ENCODE measurements at regions not wholly inside any gene's neighbourhood (a gene's known extent, or its start where the extent isn't known, plus 50 kb on each side); places are given as distances from the start of the nearest gene placed in this dataset.
A peak's percentile ranks its signal among the peaks of the same experiment; 100 is the strongest.

DNA sequence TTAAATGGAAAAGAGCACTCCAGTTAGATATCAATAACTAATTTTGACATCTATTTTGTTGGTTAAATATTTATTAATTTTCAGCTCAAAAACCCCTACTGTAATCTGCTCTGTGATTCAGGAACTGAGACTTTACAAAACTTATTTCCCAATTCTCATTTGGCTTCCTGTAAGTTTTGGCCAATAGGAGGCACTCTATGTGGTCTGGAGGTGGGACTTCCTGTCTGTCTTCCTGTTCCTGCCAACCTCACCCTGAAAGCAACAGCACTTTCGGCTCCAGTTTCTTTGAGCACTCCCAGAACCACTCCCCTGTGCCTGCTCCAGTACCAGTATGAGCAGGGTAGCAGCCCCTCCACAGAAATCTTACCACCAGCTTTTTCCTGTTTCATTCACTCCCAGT is 1027.0 kb downstream of the VRK1 start:
- no peaks in the 10 kb centered on the region for H3K27me3 ChIP-seq (ENCODE audit: control insufficient read depth in 2 of 2, insufficient read depth in 1 of 2, low read length in 1 of 2)
- H3K27ac ChIP-seq (ENCODE audit: low read depth in 1 of 2, low read length in 1 of 2): no peak overlapping the region
- peaks cover 0 to 5% of the 10 kb centered on the region in 2 donors for H3K9me3 ChIP-seq (ENCODE audit: control insufficient read depth in 2 of 2, insufficient read depth in 1 of 2, low read length in 1 of 2)
- 40% methylated on average over 1 of the region's 1 CpG for WGBS
- H3K4me3 ChIP-seq (ENCODE audit: low read length in 2 of 2): no peak overlapping the region
- no peak for DNase-seq (ENCODE audit: low read depth in 6 of 9, low spot score in 9 of 9)
- H3K4me1 ChIP-seq (ENCODE audit: control insufficient read depth in 2 of 2, insufficient read depth in 2 of 2, low read length in 2 of 2): no peaks in the 10 kb centered on the region
- no peaks in the 10 kb centered on the region for H3K36me3 ChIP-seq (ENCODE audit: control insufficient read depth in 2 of 2, insufficient read depth in 2 of 2, low read length in 1 of 2)

DNA sequence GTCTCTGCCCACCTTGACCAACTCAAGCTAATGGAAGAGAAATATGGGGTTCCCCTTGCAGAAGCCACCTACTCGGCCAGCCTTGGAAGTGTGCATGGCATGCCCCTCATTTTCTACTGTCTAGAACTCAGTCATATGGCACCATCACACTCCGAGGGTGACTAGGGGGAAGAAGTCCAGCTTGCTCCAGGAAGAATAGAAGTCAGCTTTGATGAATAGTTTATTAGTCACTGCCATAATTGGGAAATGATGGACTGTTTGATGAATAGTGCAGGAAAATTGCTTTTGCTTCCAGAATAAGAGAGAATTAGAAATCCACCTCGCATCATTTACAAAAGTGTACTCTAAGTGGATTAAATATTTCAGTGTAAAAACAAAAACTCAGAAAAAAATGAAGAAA is 1030.6 kb downstream of the VRK1 start:
- H3K4me1 ChIP-seq (ENCODE audit: control insufficient read depth in 2 of 2, insufficient read depth in 2 of 2, low read length in 2 of 2): no peaks in the 10 kb centered on the region
- peaks cover 0 to 5% of the 10 kb centered on the region in 2 donors for H3K9me3 ChIP-seq (ENCODE audit: control insufficient read depth in 2 of 2, insufficient read depth in 1 of 2, low read length in 1 of 2)
- no peak overlapping the region for H3K27ac ChIP-seq (ENCODE audit: low read depth in 1 of 2, low read length in 1 of 2)
- no peak overlapping the region for H3K4me3 ChIP-seq (ENCODE audit: low read length in 2 of 2)
- no peak for DNase-seq (ENCODE audit: low read depth in 6 of 9, low spot score in 9 of 9)
- no peaks in the 10 kb centered on the region for H3K36me3 ChIP-seq (ENCODE audit: control insufficient read depth in 2 of 2, insufficient read depth in 2 of 2, low read length in 1 of 2)
- H3K27me3 ChIP-seq (ENCODE audit: control insufficient read depth in 2 of 2, insufficient read depth in 1 of 2, low read length in 1 of 2): no peaks in the 10 kb centered on the region
- 96% methylated on average over 3 of the region's 3 CpGs for WGBS

DNA sequence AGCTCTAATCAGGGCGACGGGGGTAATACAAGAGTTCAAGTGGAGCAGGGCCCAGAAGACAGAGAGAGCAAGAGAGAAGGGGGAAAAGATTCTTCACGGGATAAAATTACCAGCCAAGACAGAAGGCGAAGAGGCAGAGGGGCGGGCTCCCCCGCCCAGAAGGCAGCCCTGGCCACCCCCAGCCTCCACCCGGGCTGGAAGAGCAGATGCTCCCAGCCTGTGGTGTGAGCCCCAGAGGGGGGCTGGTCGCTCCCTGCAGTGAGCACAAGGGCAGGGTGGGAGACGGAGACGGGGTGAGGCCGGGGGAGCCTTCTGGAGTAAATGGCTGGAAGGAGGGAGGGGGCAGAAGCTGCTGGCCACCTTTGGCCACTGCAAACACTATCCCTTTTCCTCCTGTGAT is 1035.6 kb downstream of the VRK1 start:
- 87% methylated on average over 11 of the region's 11 CpGs for WGBS
- no peak for DNase-seq (ENCODE audit: low read depth in 6 of 9, low spot score in 9 of 9)
- peaks cover 0 to 3% of the 10 kb centered on the region in 2 donors for H3K4me1 ChIP-seq (ENCODE audit: control insufficient read depth in 2 of 2, insufficient read depth in 2 of 2, low read length in 2 of 2)
- no peaks in the 10 kb centered on the region for H3K9me3 ChIP-seq (ENCODE audit: control insufficient read depth in 2 of 2, insufficient read depth in 1 of 2, low read length in 1 of 2)
- no peak overlapping the region for H3K27ac ChIP-seq (ENCODE audit: low read depth in 1 of 2, low read length in 1 of 2)
- no peaks in the 10 kb centered on the region for H3K27me3 ChIP-seq (ENCODE audit: control insufficient read depth in 2 of 2, insufficient read depth in 1 of 2, low read length in 1 of 2)
- H3K36me3 ChIP-seq (ENCODE audit: control insufficient read depth in 2 of 2, insufficient read depth in 2 of 2, low read length in 1 of 2): no peaks in the 10 kb centered on the region
- no peak overlapping the region for H3K4me3 ChIP-seq (ENCODE audit: low read length in 2 of 2)

DNA sequence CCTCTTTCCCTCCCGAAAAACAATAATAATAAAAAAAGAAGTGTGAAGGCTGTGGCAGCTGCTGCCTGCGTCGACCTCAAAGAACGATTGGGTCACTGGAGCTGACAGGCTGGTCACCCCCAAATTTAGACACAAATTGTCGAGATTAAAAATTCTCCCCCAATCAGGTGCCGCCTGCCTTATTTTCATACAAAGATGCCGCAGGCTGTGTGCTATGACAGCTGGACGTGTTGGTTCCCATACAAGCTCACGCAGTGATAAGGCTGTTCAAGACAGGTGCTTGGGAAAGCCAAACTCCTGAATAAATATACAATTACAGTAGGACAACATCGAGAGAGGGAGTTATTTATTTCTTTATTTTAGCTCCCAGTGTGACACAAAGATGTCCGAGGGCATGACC is 1041.8 kb downstream of the VRK1 start:
- Histone ChIP-seq H3K4me3 (ENCODE audit: low read length in 2 of 2) (no peak overlapping the region), H3K4me1 (ENCODE audit: control insufficient read depth in 2 of 2, insufficient read depth in 2 of 2, low read length in 2 of 2) (peaks cover 17 to 36% of the 10 kb centered on the region in 2 donors), H3K36me3 (ENCODE audit: control insufficient read depth in 2 of 2, insufficient read depth in 2 of 2, low read length in 1 of 2) (no peaks in the 10 kb centered on the region), H3K27me3 (ENCODE audit: control insufficient read depth in 2 of 2, insufficient read depth in 1 of 2, low read length in 1 of 2) (no peaks in the 10 kb centered on the region), H3K27ac (ENCODE audit: low read depth in 1 of 2, low read length in 1 of 2) (no peak overlapping the region), H3K9me3 (ENCODE audit: control insufficient read depth in 2 of 2, insufficient read depth in 1 of 2, low read length in 1 of 2) (peaks cover 0 to under 1% of the 10 kb centered on the region in 2 donors)
- DNase-seq (ENCODE audit: low read depth in 6 of 9, low spot score in 9 of 9): no peak
- 94% methylated on average over 11 of the region's 11 CpGs for WGBS

DNA sequence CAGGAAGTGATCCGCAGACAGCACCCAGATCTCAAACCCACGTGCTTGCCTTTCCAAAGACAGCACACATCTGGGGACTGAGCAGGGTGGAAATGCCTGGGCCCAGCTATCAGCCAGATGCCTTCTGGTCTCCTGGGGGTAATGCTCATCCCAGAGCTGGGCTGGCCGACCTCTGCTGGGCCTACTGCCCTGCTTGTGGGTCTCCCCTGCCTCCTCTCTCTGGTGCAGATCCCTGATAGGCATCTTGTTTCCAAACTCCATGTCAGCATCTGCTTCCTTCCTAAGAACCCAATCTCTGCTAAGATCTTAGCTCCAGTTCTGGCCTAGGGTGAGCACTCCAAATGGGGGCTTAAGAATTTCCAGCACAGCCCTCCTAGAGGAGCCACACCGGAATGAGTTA is 1043.0 kb downstream of the VRK1 start:
- no peak overlapping the region for H3K4me3 ChIP-seq (ENCODE audit: low read length in 2 of 2)
- H3K27me3 ChIP-seq (ENCODE audit: control insufficient read depth in 2 of 2, insufficient read depth in 1 of 2, low read length in 1 of 2): no peaks in the 10 kb centered on the region
- no peaks in the 10 kb centered on the region for H3K36me3 ChIP-seq (ENCODE audit: control insufficient read depth in 2 of 2, insufficient read depth in 2 of 2, low read length in 1 of 2)
- no peak overlapping the region for H3K27ac ChIP-seq (ENCODE audit: low read depth in 1 of 2, low read length in 1 of 2)
- H3K9me3 ChIP-seq (ENCODE audit: control insufficient read depth in 2 of 2, insufficient read depth in 1 of 2, low read length in 1 of 2): peaks cover 0 to 5% of the 10 kb centered on the region in 2 donors
- peaks cover 21 to 46% of the 10 kb centered on the region in 2 donors for H3K4me1 ChIP-seq (ENCODE audit: control insufficient read depth in 2 of 2, insufficient read depth in 2 of 2, low read length in 2 of 2)
- WGBS: 82% methylated on average over 4 of the region's 4 CpGs
- no peak for DNase-seq (ENCODE audit: low read depth in 6 of 9, low spot score in 9 of 9)

DNA sequence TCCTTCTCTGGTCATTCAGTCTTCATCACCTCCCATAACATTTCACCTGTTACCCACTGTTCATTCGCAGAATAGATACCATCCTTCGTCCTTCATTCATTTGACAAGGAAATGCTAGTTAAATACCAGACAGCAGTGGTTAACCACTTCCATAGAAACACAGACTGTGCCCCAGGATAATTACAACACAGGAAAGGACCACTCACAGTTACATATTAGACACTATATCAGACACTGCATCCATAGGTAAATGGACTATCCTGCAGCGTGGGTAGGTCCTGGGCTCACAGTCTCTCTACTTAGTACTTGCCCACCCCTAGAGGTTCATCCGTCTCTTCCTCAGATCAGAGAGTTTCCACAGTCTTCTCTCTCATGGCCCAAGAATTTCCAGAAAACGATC is 1044.6 kb downstream of the VRK1 start:
- Histone ChIP-seq H3K4me3 (ENCODE audit: low read length in 2 of 2) (no peak overlapping the region), H3K4me1 (ENCODE audit: control insufficient read depth in 2 of 2, insufficient read depth in 2 of 2, low read length in 2 of 2) (peaks cover 21 to 43% of the 10 kb centered on the region in 2 donors), H3K36me3 (ENCODE audit: control insufficient read depth in 2 of 2, insufficient read depth in 2 of 2, low read length in 1 of 2) (no peaks in the 10 kb centered on the region), H3K27me3 (ENCODE audit: control insufficient read depth in 2 of 2, insufficient read depth in 1 of 2, low read length in 1 of 2) (no peaks in the 10 kb centered on the region), H3K9me3 (ENCODE audit: control insufficient read depth in 2 of 2, insufficient read depth in 1 of 2, low read length in 1 of 2) (peaks cover 0 to 5% of the 10 kb centered on the region in 2 donors), H3K27ac (ENCODE audit: low read depth in 1 of 2, low read length in 1 of 2) (no peak overlapping the region)
- 64% methylated on average over 5 of the region's 5 CpGs for WGBS
- no peak for DNase-seq (ENCODE audit: low read depth in 6 of 9, low spot score in 9 of 9)

DNA sequence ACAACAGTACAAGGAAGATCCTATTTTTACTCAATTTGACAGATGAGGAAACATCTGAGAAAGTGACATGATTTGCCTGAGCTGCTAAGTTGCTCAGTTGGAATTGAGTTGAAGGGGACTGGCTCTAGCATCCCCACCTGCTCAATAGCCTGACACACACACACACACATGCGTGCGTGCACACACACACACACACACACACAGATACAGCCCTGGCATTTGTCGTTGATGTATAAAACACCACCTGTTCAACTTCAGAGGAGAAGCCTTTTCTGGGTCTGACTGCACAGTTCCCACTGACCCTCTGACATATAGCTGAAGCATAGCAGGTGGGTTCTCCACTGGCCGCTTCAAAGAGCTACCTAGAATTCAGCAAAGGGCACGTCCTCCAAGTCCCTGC is 1045.9 kb downstream of the VRK1 start:
- peaks cover 0 to 5% of the 10 kb centered on the region in 2 donors for H3K9me3 ChIP-seq (ENCODE audit: control insufficient read depth in 2 of 2, insufficient read depth in 1 of 2, low read length in 1 of 2)
- peak overlapping the region in 1 of 2 donors; percentile 21 for H3K27ac ChIP-seq (ENCODE audit: low read depth in 1 of 2, low read length in 1 of 2)
- DNase-seq (ENCODE audit: low read depth in 6 of 9, low spot score in 9 of 9): peak in 6 of 9 donors; percentile 37 to 73 (median 44)
- peaks cover 21 to 43% of the 10 kb centered on the region in 2 donors for H3K4me1 ChIP-seq (ENCODE audit: control insufficient read depth in 2 of 2, insufficient read depth in 2 of 2, low read length in 2 of 2)
- H3K36me3 ChIP-seq (ENCODE audit: control insufficient read depth in 2 of 2, insufficient read depth in 2 of 2, low read length in 1 of 2): no peaks in the 10 kb centered on the region
- no peak overlapping the region for H3K4me3 ChIP-seq (ENCODE audit: low read length in 2 of 2)
- no peaks in the 10 kb centered on the region for H3K27me3 ChIP-seq (ENCODE audit: control insufficient read depth in 2 of 2, insufficient read depth in 1 of 2, low read length in 1 of 2)
- 44% methylated on average over 5 of the region's 5 CpGs for WGBS

DNA sequence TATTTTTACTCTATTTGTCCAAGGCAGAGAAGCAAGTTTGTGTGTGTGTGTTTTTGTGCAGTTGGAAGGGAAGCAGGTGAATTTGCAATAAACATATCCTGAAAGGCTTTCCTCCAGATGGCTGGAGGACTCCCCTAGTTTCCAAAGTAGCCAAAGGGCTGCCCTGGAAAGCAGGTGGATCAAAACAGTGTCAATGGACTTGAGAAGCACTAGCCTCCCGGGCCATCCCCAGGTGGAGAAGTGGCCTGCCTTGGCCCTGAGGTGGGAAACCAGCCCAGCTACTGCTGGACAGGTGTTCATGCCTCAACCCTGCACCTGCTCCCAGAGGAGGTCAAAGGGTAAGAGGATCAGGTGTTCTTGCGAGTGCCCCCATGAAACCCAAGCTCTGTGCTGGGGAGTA is 1046.9 kb downstream of the VRK1 start:
- Histone ChIP-seq H3K4me3 (ENCODE audit: low read length in 2 of 2) (no peak overlapping the region), H3K27me3 (ENCODE audit: control insufficient read depth in 2 of 2, insufficient read depth in 1 of 2, low read length in 1 of 2) (no peaks in the 10 kb centered on the region), H3K9me3 (ENCODE audit: control insufficient read depth in 2 of 2, insufficient read depth in 1 of 2, low read length in 1 of 2) (peaks cover 0 to 5% of the 10 kb centered on the region in 2 donors), H3K27ac (ENCODE audit: low read depth in 1 of 2, low read length in 1 of 2) (no peak overlapping the region), H3K36me3 (ENCODE audit: control insufficient read depth in 2 of 2, insufficient read depth in 2 of 2, low read length in 1 of 2) (no peaks in the 10 kb centered on the region), H3K4me1 (ENCODE audit: control insufficient read depth in 2 of 2, insufficient read depth in 2 of 2, low read length in 2 of 2) (peaks cover 19 to 43% of the 10 kb centered on the region in 2 donors)
- peak in 1 of 9 donors; percentile 22 for DNase-seq (ENCODE audit: low read depth in 6 of 9, low spot score in 9 of 9)
- 92% methylated on average over 2 of the region's 2 CpGs for WGBS

DNA sequence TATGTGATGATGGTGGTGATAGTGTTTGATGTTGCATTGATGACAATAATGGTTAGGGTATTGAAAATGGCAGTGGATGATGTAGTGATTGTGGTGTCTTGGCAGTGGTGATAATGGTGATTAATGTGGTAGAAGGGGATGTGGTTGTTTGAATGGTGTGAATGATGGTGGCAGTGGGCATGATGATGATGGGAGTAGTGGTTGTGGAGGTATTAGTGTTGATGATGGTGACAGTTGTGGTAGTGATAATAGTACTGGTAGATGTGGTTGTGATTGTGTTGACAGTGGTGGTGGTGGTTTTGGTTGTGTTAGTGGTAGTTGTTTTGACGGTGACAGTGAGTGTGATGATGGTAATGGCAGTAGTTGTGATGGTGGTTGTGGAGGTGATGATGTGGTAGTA is 1049.0 kb downstream of the VRK1 start:
- Histone ChIP-seq H3K4me1 (ENCODE audit: control insufficient read depth in 2 of 2, insufficient read depth in 2 of 2, low read length in 2 of 2) (peaks cover 23 to 38% of the 10 kb centered on the region in 2 donors), H3K27me3 (ENCODE audit: control insufficient read depth in 2 of 2, insufficient read depth in 1 of 2, low read length in 1 of 2) (no peaks in the 10 kb centered on the region), H3K9me3 (ENCODE audit: control insufficient read depth in 2 of 2, insufficient read depth in 1 of 2, low read length in 1 of 2) (peaks cover 0 to 5% of the 10 kb centered on the region in 2 donors), H3K36me3 (ENCODE audit: control insufficient read depth in 2 of 2, insufficient read depth in 2 of 2, low read length in 1 of 2) (no peaks in the 10 kb centered on the region), H3K27ac (ENCODE audit: low read depth in 1 of 2, low read length in 1 of 2) (no peak overlapping the region), H3K4me3 (ENCODE audit: low read length in 2 of 2) (no peak overlapping the region)
- DNase-seq (ENCODE audit: low read depth in 6 of 9, low spot score in 9 of 9): no peak
- 98% methylated on average over 1 of the region's 1 CpG for WGBS
